HEK293 (cell line): ENCODE measurements at regions not wholly inside any gene's neighbourhood (a gene's known extent, or its start where the extent isn't known, plus 50 kb on each side); places are given as distances from the start of the nearest gene placed in this dataset.

Experiments used
- CTCF ChIA-PET: fragments of 350-600 bp; formaldehyde crosslinking; extraction: SDS; loops from one replicate; lab custom pipeline; 2021; ENCODE audit warnings: antibody characterized with exemption; lab: Yijun Ruan, JAX
- POLR2A ChIA-PET: fragments of 300-600 bp; formaldehyde crosslinking; extraction: SDS; loops from one replicate; lab custom pipeline; 2020; ENCODE audit warnings: antibody characterized with exemption, inconsistent platforms; lab: Yijun Ruan, JAX
- H3K27ac ChIP-seq: fragments of 200-500 bp; sonication (Bioruptor generic); 2 replicates; pipeline ENCODE4 v1.5.1; 2014; ENCODE audit warnings: low read depth, low read length, control low read depth, inconsistent platforms; ENCODE audit errors: extremely low read depth
- H3K36me3 ChIP-seq, 2 experiments: fragments of 200-500 bp in 1 of 2; sonication (Bioruptor generic) in 1 of 2; 1 replicate in 1 of 2; 2 replicates in 1 of 2; pipeline ENCODE4 v1.5.1; 2014 to 2017; ENCODE audit warnings: inconsistent platforms in 2 of 2, low read length in 2 of 2; ENCODE audit not compliant: control insufficient read depth in 2 of 2, insufficient read depth in 1 of 2
- H3K4me1 ChIP-seq: fragments of 200-500 bp; sonication (Bioruptor generic); 2 replicates; pipeline ENCODE4 v1.5.1; 2014; ENCODE audit warnings: mild to moderate bottlenecking, low read length, inconsistent platforms; ENCODE audit not compliant: control insufficient read depth, insufficient read depth
- H3K4me3 ChIP-seq: 2 replicates; pipeline ENCODE4 v1.5.1; 2011; ENCODE audit warnings: low read depth, mild to moderate bottlenecking, control low read depth, low read length, moderate library complexity
- H3K9me3 ChIP-seq: fragments of 200-500 bp; sonication (Bioruptor generic); 2 replicates; pipeline ENCODE4 v1.5.1; 2014; ENCODE audit warnings: low read depth, low read length, inconsistent platforms; ENCODE audit not compliant: control insufficient read depth, insufficient read depth
- HIC1 ChIP-seq: fragments of 450-650 bp; formaldehyde crosslinking; IDR thresholded peaks from 2 replicates; pipeline ENCODE4 v1.5.1; 2016; ENCODE audit warnings: missing biosample characterization, missing genetic modification characterization
- KLF16 ChIP-seq: fragments of 450-650 bp; formaldehyde crosslinking; IDR thresholded peaks from 2 replicates; pipeline ENCODE4 v1.5.1; 2017; ENCODE audit warnings: missing biosample characterization, missing genetic modification characterization
- RBAK ChIP-seq: fragments of 450-650 bp; formaldehyde crosslinking; IDR thresholded peaks from 2 replicates; pipeline ENCODE4 v1.5.1; 2016; ENCODE audit warnings: missing biosample characterization, missing genetic modification characterization
- ZNF148 ChIP-seq: fragments of 450-650 bp; formaldehyde crosslinking; IDR thresholded peaks from 2 replicates; pipeline ENCODE4 v1.5.0; 2017; ENCODE audit warnings: missing biosample characterization, missing genetic modification characterization, borderline replicate concordance
- ZNF174 ChIP-seq: fragments of 450-650 bp; formaldehyde crosslinking; IDR thresholded peaks from 2 replicates; pipeline ENCODE4 v1.5.0; 2017; ENCODE audit warnings: missing biosample characterization, mild to moderate bottlenecking, missing genetic modification characterization
- ZNF2 ChIP-seq: fragments of 450-650 bp; formaldehyde crosslinking; IDR thresholded peaks from 2 replicates; pipeline ENCODE4 v1.5.1; 2016; ENCODE audit warnings: missing biosample characterization, missing genetic modification characterization
- ZNF202 ChIP-seq: fragments of 450-650 bp; formaldehyde crosslinking; IDR thresholded peaks from 2 replicates; pipeline ENCODE4 v1.5.1; 2016; ENCODE audit warnings: missing biosample characterization, missing genetic modification characterization, borderline replicate concordance
- ZNF280C ChIP-seq: fragments of 450-650 bp; formaldehyde crosslinking; IDR thresholded peaks from 2 replicates; pipeline ENCODE4 v1.5.1; 2016; ENCODE audit warnings: missing biosample characterization, missing genetic modification characterization
- ZNF292 ChIP-seq: fragments of 450-650 bp; formaldehyde crosslinking; IDR thresholded peaks from 2 replicates; pipeline ENCODE4 v1.5.1; 2016; ENCODE audit warnings: low read depth, missing biosample characterization, missing genetic modification characterization, borderline replicate concordance
- ZNF654 ChIP-seq: fragments of 450-650 bp; formaldehyde crosslinking; IDR thresholded peaks from 2 replicates; pipeline ENCODE4 v1.5.1; 2016; ENCODE audit warnings: low read depth, missing biosample characterization, missing genetic modification characterization
- ZNF658 ChIP-seq: fragments of 450-650 bp; formaldehyde crosslinking; IDR thresholded peaks from 2 replicates; pipeline ENCODE4; 2016; ENCODE audit warnings: missing biosample characterization, missing genetic modification characterization
- ZNF660 ChIP-seq: fragments of 450-650 bp; IDR thresholded peaks from 2 replicates; pipeline ENCODE4 v1.5.1; 2018; ENCODE audit warnings: missing biosample characterization, mild to moderate bottlenecking, missing genetic modification characterization
- ZNF701 ChIP-seq: fragments of 450-650 bp; formaldehyde crosslinking; IDR thresholded peaks from 2 replicates; pipeline ENCODE4 v1.5.1; 2016; ENCODE audit warnings: missing biosample characterization, missing genetic modification characterization
- ZNF768 ChIP-seq: fragments of 450-650 bp; formaldehyde crosslinking; IDR thresholded peaks from 2 replicates; pipeline ENCODE4 v1.5.1; 2018; ENCODE audit warnings: missing biosample characterization, mild to moderate bottlenecking, missing genetic modification characterization
- ZSCAN23 ChIP-seq: fragments of 450-650 bp; formaldehyde crosslinking; IDR thresholded peaks from 2 replicates; pipeline ENCODE4 v1.5.1; 2016; ENCODE audit warnings: missing biosample characterization, missing genetic modification characterization
- TF ChIP-seq, protein P1 (sequence below): fragments of 450-650 bp; formaldehyde crosslinking; IDR thresholded peaks from 2 replicates; pipeline ENCODE4 v1.5.1; 2017; ENCODE audit warnings: missing biosample characterization, missing genetic modification characterization
- TF ChIP-seq, protein P2 (sequence below): fragments of 450-650 bp; formaldehyde crosslinking; IDR thresholded peaks from 2 replicates; pipeline ENCODE4 v1.5.1; 2016; ENCODE audit warnings: missing biosample characterization, missing genetic modification characterization
- TF ChIP-seq, protein P3 (sequence below): fragments of 450-650 bp; formaldehyde crosslinking; IDR thresholded peaks from 2 replicates; pipeline ENCODE4 v1.5.1; 2017; ENCODE audit warnings: missing biosample characterization, mild to moderate bottlenecking, missing genetic modification characterization, moderate library complexity

DNA sequence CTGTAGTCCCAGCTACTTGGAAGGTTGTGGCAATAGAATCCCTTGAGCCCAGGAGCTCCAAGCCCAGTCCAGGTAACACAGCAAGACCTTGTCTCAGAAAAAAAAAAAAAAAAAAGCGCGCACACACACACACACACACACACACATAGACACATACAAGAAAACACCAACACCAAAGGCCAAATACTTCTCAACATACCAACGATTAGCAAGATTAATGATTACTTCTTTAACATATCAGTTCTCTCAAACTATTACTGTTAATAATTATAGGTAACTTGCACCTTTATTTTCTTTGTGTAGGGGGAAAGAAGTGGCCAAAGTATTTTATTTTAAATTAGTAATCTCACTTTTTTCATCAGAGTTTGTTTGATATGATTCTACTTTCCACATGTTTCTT lies 289.5 kb upstream of the ADGRL2 start:
- CTCF ChIA-PET: no interaction called here
- POLR2A ChIA-PET: no interaction called here
- Histone ChIP-seq H3K36me3 (no peaks in the 10 kb centered on the region), H3K4me3 (no peak overlapping the region), H3K27ac (no peak overlapping the region), H3K4me1 (peaks cover 16% of the 10 kb centered on the region), H3K9me3 (no peaks in the 10 kb centered on the region)
- TF ChIP-seq, protein P1, sequence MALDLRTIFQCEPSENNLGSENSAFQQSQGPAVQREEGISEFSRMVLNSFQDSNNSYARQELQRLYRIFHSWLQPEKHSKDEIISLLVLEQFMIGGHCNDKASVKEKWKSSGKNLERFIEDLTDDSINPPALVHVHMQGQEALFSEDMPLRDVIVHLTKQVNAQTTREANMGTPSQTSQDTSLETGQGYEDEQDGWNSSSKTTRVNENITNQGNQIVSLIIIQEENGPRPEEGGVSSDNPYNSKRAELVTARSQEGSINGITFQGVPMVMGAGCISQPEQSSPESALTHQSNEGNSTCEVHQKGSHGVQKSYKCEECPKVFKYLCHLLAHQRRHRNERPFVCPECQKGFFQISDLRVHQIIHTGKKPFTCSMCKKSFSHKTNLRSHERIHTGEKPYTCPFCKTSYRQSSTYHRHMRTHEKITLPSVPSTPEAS (tag by site-specific recombination): peak; percentile 56; the same call in 1 of the 2 replicates
- no peak for TF ChIP-seq ZNF2 (tag by site-specific recombination)
- TF ChIP-seq ZNF292: no peak
- TF ChIP-seq, protein P2, sequence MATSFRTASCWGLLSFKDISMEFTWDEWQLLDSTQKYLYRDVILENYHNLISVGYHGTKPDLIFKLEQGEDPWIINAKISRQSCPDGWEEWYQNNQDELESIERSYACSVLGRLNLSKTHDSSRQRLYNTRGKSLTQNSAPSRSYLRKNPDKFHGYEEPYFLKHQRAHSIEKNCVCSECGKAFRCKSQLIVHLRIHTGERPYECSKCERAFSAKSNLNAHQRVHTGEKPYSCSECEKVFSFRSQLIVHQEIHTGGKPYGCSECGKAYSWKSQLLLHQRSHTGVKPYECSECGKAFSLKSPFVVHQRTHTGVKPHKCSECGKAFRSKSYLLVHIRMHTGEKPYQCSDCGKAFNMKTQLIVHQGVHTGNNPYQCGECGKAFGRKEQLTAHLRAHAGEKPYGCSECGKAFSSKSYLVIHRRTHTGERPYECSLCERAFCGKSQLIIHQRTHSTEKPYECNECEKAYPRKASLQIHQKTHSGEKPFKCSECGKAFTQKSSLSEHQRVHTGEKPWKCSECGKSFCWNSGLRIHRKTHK (tag by site-specific recombination): no peak
- TF ChIP-seq, protein P3, sequence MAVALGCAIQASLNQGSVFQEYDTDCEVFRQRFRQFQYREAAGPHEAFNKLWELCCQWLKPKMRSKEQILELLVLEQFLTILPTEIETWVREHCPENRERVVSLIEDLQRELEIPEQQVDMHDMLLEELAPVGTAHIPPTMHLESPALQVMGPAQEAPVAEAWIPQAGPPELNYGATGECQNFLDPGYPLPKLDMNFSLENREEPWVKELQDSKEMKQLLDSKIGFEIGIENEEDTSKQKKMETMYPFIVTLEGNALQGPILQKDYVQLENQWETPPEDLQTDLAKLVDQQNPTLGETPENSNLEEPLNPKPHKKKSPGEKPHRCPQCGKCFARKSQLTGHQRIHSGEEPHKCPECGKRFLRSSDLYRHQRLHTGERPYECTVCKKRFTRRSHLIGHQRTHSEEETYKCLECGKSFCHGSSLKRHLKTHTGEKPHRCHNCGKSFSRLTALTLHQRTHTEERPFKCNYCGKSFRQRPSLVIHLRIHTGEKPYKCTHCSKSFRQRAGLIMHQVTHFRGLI (tag by site-specific recombination): no peak
- TF ChIP-seq ZNF654 (tag by site-specific recombination): no peak
- TF ChIP-seq ZSCAN23: no peak

- ChIA-PET CTCF (no interaction called here), POLR2A (no interaction called here)
- no peak overlapping the region for H3K27ac ChIP-seq
These were observed 290.0 kb upstream of the ADGRL2 start for GRCh38 chr1:81510701-81511100.

GRCh38 chr1:81509594-81509993 lies 291.1 kb upstream of the ADGRL2 start:
- Histone ChIP-seq H3K36me3 (no peaks in the 10 kb centered on the region), H3K27ac (no peak overlapping the region), H3K9me3 (no peaks in the 10 kb centered on the region), H3K4me3 (no peak overlapping the region), H3K4me1 (peaks cover 15% of the 10 kb centered on the region)
- POLR2A ChIA-PET: no interaction called here
- CTCF ChIA-PET: no interaction called here
- TF ChIP-seq RBAK (tag by site-specific recombination) (no peak), ZNF280C (tag by site-specific recombination) (no peak), ZNF660 (tag by site-specific recombination) (no peak), ZNF768 (tag by site-specific recombination) (no peak), ZNF202 (tag by site-specific recombination) (no peak), HIC1 (tag by site-specific recombination) (no peak)

More at GRCh38 chr1:81510701-81511100, 290.0 kb upstream of the ADGRL2 start:
- H3K4me1 ChIP-seq: peaks cover 16% of the 10 kb centered on the region
- H3K4me3 ChIP-seq: no peak overlapping the region
- H3K9me3 ChIP-seq: no peaks in the 10 kb centered on the region
- TF ChIP-seq ZNF174 (tag by site-specific recombination) (no peak), ZNF148 (tag by site-specific recombination) (no peak), ZNF658 (no peak), ZNF701 (tag by site-specific recombination) (no peak), KLF16 (tag by site-specific recombination) (no peak)
- H3K36me3 ChIP-seq: no peaks in the 10 kb centered on the region
